ENCODE measurements at regions not wholly inside any gene's neighbourhood (a gene's known extent, or its start where the extent isn't known, plus 50 kb on each side); places are given as distances from the start of the nearest gene placed in this dataset.

- TF ChIP-seq EZH2phosphoT487 (IDR thresholded peaks at IDR 0.05; ENCODE audit: insufficient read depth, low read depth), result no peak
- no peak for TF ChIP-seq EZH2 (IDR thresholded peaks at IDR 0.05; ENCODE audit: insufficient read depth, poor library complexity, severe bottlenecking)
These were observed 133.5 kb upstream of the PARP11 start for GRCh38 chr12:4006743-4007142.
